Lower lobe of right lung (tissue), 2 donors: ENCODE measurements at regions not wholly inside any gene's neighbourhood (a gene's known extent, or its start where the extent isn't known, plus 50 kb on each side); places are given as distances from the start of the nearest gene placed in this dataset.

ENCODE experiments used
- ATAC-seq, 2 donors: fragments of 200-7000 bp; cut with Tn5 transposase; one replicate each; pipeline ENCODE4 v1.9.1; 2020 to 2022; ENCODE audit warnings: mild to moderate bottlenecking in 2 of 2, moderate library complexity in 2 of 2
- DNase-seq: peaks from one replicate; pipeline ENCODE4 v3.0.0-alpha.2; 2020
- H3K27ac ChIP-seq: fragments of 200-600 bp; one replicate; pipeline ENCODE4 v1.8.0; 2022
- H3K27me3 ChIP-seq: fragments of 200-600 bp; one replicate; pipeline ENCODE4 v1.8.0; 2022; ENCODE audit warnings: low read depth
- H3K36me3 ChIP-seq: fragments of 200-600 bp; one replicate; pipeline ENCODE4 v1.8.0; 2022; ENCODE audit warnings: mild to moderate bottlenecking
- H3K4me1 ChIP-seq: fragments of 200-600 bp; one replicate; pipeline ENCODE4 v1.8.0; 2022
- H3K4me3 ChIP-seq: fragments of 200-600 bp; one replicate; pipeline ENCODE4 v1.8.0; 2022; ENCODE audit warnings: mild to moderate bottlenecking
- H3K9me3 ChIP-seq: fragments of 200-600 bp; one replicate; pipeline ENCODE4 v1.8.0; 2022
- intact Hi-C: fragments of 100-400 bp; cut with DNase I; formaldehyde crosslinking; loops from one replicate; pipeline ENCODE4 v1.11.0; 2022
- TF ChIP-seq, protein P1 (sequence below): fragments of 200-600 bp; IDR thresholded peaks from one replicate; pipeline ENCODE4 v1.8.0; 2022; ENCODE audit warnings: antibody characterized with exemption, mild to moderate bottlenecking
- donor health status: DM: no; HTN: yes; CAD: no; lungs with severe emphysema.

DNA sequence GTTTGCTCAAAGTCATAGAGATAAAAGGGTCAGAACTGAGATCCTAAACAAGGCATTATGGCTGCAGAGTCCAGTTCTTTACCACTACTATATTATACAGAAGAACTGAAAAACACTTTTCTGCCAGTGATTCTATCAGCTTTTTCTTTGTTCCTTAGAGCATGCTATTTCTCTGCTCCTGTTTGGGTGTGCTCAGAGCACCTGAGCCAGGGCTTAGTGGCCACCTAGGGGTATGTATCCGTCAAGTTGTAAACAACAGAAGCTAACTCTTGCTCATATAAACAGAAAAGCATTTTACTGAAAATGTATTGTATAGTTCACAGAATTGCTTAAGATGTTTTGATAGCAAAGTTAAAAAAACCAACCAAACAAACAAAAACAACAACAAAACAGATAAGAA lies 470.8 kb downstream of the SLC16A7 start:
- Histone ChIP-seq H3K4me3 (no peak overlapping the region), H3K27ac (no peak overlapping the region), H3K4me1 (no peaks in the 10 kb centered on the region), H3K9me3 (no peaks in the 10 kb centered on the region), H3K27me3 (no peaks in the 10 kb centered on the region), H3K36me3 (no peaks in the 10 kb centered on the region)
- intact Hi-C loops: no loop called here
- DNase-seq: no peak
- TF ChIP-seq, protein P1, sequence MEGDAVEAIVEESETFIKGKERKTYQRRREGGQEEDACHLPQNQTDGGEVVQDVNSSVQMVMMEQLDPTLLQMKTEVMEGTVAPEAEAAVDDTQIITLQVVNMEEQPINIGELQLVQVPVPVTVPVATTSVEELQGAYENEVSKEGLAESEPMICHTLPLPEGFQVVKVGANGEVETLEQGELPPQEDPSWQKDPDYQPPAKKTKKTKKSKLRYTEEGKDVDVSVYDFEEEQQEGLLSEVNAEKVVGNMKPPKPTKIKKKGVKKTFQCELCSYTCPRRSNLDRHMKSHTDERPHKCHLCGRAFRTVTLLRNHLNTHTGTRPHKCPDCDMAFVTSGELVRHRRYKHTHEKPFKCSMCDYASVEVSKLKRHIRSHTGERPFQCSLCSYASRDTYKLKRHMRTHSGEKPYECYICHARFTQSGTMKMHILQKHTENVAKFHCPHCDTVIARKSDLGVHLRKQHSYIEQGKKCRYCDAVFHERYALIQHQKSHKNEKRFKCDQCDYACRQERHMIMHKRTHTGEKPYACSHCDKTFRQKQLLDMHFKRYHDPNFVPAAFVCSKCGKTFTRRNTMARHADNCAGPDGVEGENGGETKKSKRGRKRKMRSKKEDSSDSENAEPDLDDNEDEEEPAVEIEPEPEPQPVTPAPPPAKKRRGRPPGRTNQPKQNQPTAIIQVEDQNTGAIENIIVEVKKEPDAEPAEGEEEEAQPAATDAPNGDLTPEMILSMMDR: no peak
- no peak for ATAC-seq

DNA sequence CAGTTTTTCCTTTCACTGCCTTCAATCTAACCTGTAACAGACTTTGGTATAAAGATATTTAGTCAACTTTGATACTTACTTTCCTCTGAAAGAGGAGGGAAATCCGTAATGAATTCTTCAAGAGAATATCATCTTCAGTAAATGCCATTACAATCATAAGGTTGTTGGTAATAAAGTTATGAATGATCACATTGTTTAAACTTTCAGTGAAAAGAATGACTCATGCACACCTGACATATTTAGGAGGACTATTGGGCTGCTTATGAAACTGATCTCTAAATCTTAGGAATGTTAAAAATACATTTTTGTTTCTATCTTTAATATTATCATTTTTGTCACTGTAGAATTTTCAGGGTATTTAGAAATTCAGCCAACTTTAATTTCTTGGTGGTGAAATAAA lies 474.7 kb downstream of the SLC16A7 start:
- DNase-seq: no peak
- H3K27me3 ChIP-seq: no peaks in the 10 kb centered on the region
- no peak for ATAC-seq
- H3K36me3 ChIP-seq: no peaks in the 10 kb centered on the region
- intact Hi-C loops: no loop called here
- no peak overlapping the region for H3K27ac ChIP-seq
- no peak overlapping the region for H3K4me3 ChIP-seq
- H3K4me1 ChIP-seq: no peaks in the 10 kb centered on the region
- no peaks in the 10 kb centered on the region for H3K9me3 ChIP-seq
- TF ChIP-seq, protein P1: no peak

GRCh38 chr12:60071759-60072191 lies 475.9 kb downstream of the SLC16A7 start:
- H3K4me3 ChIP-seq: no peak overlapping the region
- H3K27ac ChIP-seq: no peak overlapping the region
- H3K27me3 ChIP-seq: no peaks in the 10 kb centered on the region
- TF ChIP-seq, protein P1: no peak
- DNase-seq (no peak), ATAC-seq (no peak)
- no peaks in the 10 kb centered on the region for H3K9me3 ChIP-seq
- H3K36me3 ChIP-seq: no peaks in the 10 kb centered on the region
- intact Hi-C loops: no loop called here
- no peaks in the 10 kb centered on the region for H3K4me1 ChIP-seq

GRCh38 chr12:60072911-60073310 lies 477.1 kb downstream of the SLC16A7 start:
- TF ChIP-seq, protein P1: no peak
- ATAC-seq (no peak), DNase-seq (no peak)
- intact Hi-C loops: no loop called here
- no peaks in the 10 kb centered on the region for H3K4me1 ChIP-seq
- H3K27me3 ChIP-seq: no peaks in the 10 kb centered on the region
- H3K4me3 ChIP-seq: no peak overlapping the region
- no peaks in the 10 kb centered on the region for H3K36me3 ChIP-seq
- H3K9me3 ChIP-seq: no peaks in the 10 kb centered on the region
- H3K27ac ChIP-seq: no peak overlapping the region

DNA sequence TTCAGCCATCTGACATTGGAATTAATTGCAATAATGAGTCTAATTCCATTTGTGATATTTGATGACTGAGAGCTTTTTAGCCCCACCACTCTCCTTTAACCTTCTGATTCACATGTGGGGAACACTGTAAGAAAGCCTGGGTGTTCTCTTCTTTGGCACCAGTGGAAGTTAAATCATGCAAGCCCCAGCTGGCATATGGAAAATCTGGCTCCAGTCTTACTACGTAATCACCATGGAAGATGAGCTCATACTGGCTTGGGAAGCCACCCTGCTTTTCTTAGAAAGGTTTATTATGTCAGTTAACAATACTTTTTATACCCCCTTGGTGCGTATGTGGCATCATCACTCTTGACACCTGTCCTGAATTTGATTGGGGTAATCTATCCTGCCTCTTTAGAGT lies 479.3 kb downstream of the SLC16A7 start:
- Histone ChIP-seq H3K36me3 (no peaks in the 10 kb centered on the region), H3K4me3 (no peak overlapping the region), H3K27ac (no peak overlapping the region), H3K4me1 (no peaks in the 10 kb centered on the region), H3K27me3 (no peaks in the 10 kb centered on the region), H3K9me3 (no peaks in the 10 kb centered on the region)
- intact Hi-C loops: no loop called here
- no peak for DNase-seq
- ATAC-seq: no peak
- TF ChIP-seq, protein P1: no peak

GRCh38 chr12:60078026-60078425 lies 482.2 kb downstream of the SLC16A7 start:
- H3K4me3 ChIP-seq: no peak overlapping the region
- no peak for DNase-seq
- no peaks in the 10 kb centered on the region for H3K27me3 ChIP-seq
- no peak for ATAC-seq
- no peak overlapping the region for H3K27ac ChIP-seq
- no peaks in the 10 kb centered on the region for H3K36me3 ChIP-seq
- intact Hi-C loops: no loop called here
- no peaks in the 10 kb centered on the region for H3K9me3 ChIP-seq
- H3K4me1 ChIP-seq: no peaks in the 10 kb centered on the region
- TF ChIP-seq, protein P1: no peak
